KBM-7 (cell line): ENCODE measurements at regions not wholly inside any gene's neighbourhood (a gene's known extent, or its start where the extent isn't known, plus 50 kb on each side); places are given as distances from the start of the nearest gene placed in this dataset.
"Not testable (repeated sequence)": the region's sequence is repeated elsewhere in the genome, so short reads cannot be mapped to it uniquely, and the experiment has no call there.

ENCODE experiments used
- DNase-seq: peaks from one replicate; pipeline ENCODE4 v3.0.0-alpha.2; 2015
- in situ Hi-C: fragments of 300-500 bp; cut with MboI; formaldehyde crosslinking; loops from 2 replicates; pipeline ENCODE4 v1.14.3; 2020; ENCODE audit warnings: low sequenced_read_pairs, low pct_unique_long_range_greater_than_20kb, mixed read lengths

DNA sequence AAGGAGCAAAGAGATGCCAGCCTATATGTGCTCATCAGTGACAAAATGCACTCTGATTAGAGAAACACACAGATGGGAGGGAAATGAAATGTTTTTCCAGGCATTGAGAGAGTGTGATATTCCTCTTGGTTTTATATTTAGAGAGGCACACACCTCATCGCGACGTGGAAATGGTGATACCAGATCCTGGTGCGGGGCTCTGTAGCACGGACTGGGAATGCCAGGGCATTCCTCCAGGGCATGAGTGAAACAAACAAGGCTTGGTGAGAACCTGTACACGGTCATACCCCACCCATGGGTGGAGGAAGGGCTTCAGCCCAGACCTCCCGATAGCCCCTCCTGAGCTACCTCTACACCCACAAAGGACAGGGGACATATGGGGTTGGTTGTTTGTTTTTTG, 280.2 kb downstream of the C16orf95 start:
- no peak for DNase-seq
- in situ Hi-C loops: no loop called here

DNA sequence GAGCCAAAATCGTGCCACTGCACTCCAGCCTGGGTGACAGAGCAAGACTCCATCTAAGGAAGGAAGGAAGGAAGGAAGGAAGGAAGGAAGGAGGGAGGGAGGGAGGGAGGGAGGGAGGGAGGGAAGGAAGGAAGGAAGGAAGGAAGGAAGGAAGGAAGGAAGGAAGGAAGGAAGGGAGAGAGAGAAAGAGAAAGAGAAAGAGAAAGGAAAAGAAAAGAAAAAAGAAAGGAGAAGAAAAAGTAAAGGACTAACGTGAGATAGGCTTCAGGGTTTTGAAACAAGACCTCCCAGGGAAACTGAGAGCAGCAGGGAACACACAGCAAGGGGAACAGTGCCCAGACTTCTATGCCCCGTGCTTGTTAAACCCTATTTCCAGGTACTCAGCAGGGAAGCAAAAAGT, 278.7 kb downstream of the C16orf95 start:
- DNase-seq, in situ Hi-C loops: not testable (repeated sequence)

DNA sequence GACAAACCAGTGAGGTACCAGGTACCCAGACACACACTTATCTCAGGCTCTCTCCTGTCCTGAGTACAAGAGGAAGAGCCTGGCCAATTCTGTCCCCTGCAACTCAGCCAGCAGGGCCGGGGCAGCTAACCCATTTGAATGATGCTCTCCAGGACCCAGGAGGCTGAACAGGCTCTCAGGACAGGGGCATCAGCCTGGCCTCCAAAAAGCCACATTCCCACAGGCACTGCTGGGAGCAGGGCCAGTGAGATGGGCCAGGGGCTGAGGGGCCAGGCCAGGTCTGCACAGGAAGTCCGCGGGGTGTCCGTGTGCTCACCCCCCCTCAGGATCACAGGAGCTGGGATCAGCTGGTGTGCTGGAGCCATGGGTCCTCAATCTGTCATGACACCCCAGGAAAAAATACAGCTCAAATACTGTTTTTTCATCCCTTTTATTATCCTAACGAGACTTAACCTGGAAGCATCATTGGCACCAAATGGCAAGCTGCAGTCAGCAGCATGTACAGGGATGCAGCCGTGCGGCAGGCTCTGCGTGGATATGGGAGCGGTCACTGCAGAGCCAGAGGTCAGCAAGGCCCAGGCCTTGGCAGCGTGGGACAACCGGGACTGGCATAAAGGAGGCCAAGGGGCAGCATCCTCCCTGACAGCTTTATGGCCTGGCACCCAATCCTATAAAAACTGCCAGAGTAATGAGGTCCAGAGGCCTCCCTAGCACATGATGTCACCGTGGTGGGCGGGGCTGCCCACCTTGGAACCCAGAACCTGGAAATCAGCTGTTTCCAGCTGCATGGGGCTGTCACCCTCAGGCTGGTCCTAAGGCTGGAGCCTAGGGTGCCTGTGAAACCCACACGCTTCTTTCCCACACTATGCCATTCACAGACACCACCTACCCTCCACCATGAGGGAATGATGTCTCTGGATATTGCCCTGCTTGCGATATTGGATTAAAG, 276.7 kb downstream of the C16orf95 start:
- in situ Hi-C loops: no loop called here
- no peak for DNase-seq

DNA sequence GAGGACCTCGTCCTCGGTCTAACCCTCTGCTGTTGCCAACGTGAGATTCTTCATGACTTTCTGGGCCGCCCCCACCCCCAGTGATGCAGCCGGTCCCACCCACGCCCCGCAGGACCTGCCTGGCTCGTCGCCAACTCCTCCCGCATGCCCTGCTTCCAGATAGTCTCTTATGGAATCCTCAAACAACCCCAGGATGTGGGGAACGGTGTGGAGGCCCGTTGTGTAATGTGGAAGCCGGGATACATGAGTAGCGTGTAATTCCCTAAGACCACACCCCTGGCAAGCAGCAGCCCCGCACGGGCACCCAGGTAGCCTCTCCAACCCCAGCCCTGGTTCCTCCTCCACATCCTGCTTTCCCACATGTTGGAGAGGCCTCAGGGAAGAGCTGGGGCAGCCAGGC, 275.9 kb downstream of the C16orf95 start:
- in situ Hi-C loops: no loop called here
- no peak for DNase-seq

DNA sequence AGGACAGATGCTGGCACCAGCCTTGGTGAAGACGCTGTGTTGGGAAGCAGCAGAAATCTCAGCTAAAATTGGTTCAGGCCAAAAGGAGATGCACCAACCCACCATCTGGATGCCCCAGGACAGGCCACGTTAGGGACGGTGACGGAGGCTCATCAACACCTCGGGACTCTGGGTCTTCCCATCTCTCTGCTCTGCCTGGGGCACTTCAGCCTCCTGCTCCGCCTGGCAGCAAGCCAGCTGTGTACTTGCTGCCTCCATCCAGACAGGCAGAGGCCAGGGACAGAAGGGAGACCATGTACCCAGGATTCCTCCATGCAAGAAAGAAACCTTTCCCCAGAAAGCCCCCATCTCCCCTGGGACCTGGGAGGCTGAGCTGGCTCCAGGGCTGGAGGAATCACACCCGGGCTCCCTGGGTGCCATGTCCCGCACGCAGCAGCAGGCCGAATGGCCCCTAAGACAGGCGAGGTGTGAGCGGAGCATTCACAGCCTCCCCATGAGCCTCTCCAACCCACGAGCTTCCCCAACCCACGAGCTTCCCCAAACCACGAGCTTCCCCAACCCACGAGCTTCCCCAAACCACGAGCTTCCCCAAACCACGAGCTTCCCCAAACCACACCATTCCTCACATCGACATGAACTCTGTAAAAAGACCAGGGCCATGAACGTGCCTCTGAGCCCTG, 274.5 kb downstream of the C16orf95 start:
- in situ Hi-C loops: no loop called here
- DNase-seq: no peak

DNA sequence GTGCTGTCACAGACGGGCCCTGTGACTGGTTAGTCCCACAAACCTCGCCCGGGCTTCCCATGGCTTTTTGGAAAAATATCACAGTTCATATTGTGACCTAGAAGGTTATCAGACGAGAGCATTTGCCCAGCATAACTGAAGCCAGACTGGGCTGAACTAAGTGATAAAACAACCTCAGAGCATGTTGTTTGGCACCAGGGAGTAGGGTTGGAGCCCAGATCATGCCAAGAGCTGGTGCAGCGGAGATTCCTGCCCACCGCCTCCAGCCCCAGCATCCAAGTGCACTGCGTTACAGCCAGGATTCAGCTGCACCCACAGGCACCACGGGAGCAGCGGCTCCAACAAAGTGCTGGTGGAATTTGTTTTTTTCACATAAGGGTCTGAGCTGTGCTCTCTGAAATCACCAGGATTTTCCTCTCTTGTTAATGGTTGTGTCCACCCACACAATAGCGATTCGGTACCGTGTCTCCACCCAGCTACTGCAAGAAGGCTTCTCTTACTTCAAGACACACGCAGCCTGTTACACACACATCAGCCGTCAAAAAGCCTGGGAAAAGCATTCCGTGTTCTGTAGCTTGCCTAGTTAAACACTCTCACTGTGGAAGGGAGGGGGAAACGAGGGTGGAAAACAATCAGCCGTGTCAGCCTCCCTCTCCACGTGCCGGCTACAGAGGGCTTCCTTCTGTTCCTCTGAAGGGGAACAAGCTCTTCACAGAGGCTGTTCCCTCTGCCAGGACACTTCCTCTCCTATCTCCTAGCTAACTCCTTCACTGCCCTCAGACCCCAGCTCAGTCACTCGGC, 273.8 kb downstream of the C16orf95 start:
- no peak for DNase-seq
- in situ Hi-C loops: no loop called here

DNA sequence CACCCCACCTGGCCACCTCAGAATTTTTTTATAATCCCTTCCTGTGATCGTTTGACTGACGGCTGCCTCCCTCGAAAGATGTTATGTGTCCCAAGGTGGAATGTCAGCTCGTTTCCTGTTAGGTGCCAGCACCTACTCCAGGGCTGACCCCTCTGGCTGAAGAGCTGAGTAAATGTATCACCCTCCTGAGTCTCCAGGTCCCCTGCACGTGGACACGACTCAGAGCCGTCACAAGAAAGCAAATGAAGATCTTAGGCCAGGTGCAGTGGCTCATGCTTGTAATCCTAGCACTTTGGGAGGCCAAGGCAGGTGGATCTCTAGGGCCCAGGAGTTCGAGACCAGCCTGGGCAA, 273.2 kb downstream of the C16orf95 start:
- in situ Hi-C loops: no loop called here
- DNase-seq: no peak

DNA sequence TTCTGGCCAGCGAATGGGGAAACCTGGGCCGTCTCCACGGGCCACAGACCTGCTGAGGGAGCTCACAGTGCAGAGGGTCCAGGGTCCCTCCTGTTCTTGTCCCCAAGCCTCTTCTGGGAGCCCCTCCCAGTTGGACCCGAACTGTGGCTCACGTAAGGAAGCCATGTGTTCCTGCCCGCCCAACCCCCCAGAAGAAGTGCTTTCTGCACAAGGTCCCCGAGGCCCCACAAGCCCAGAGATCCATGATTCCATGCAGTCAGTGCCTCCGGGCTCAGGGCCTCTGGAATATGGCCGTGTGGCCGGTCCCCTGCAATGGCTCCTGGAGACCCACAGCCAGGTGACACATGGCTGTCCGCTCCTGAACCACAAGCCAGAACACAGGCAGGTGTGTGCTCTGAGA, 272.4 kb downstream of the C16orf95 start:
- in situ Hi-C loops: no loop called here
- no peak for DNase-seq

DNA sequence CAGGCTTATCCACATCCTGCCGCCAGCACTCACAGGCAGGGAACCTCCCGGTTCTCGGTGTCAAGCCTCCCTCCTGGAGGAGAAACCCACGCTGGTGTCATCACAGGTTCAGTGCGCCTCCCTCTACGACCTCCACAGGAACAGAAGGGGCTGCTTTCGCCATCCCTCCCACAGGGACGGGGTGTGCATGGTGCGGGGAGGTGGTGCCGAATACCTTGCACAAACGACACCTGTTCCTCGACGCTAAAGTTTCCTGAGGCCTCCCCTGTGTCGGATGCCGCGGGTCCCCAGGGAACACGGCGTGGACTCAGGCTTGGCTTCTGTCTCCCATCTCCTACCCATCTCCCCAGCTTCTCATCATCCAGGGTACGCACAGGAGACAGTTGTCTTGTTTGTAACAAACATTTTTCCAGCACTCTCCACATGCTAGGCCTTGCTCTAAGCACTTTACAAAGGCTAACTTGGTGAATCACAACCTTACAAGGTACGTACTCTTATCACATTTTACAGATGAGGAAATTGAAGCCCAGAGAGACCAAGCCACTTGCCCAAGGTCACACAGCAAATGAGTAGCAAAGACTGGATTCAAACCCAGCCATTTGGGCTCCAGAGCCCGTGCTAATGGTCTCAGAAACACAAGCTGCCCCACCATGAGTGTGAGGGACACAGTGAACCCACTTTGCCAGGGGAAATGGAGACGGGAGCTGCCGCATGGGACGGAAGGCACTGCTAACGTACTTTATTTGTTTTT, 271.6 kb downstream of the C16orf95 start:
- in situ Hi-C loops: no loop called here
- no peak for DNase-seq

DNA sequence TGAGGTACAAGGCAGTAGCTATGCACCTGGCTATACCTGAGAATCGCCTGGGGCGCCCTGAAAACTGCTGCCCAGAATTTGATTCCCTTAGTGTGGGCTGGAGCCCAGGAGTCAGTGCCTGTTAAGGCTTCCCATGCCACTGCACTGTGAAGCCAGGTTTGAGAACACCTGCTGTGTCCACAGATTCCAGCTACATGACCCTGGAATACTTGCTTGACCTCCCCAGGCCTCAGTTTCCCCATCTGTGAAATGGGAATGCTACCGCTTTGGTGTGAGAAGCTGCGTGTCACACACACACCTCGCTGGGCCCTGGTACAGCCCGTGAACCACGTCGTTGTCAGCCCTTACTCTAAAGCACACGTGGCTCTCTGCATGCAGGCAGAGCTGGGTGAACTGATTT, 271.0 kb downstream of the C16orf95 start:
- DNase-seq: no peak
- in situ Hi-C loops: no loop called here

DNA sequence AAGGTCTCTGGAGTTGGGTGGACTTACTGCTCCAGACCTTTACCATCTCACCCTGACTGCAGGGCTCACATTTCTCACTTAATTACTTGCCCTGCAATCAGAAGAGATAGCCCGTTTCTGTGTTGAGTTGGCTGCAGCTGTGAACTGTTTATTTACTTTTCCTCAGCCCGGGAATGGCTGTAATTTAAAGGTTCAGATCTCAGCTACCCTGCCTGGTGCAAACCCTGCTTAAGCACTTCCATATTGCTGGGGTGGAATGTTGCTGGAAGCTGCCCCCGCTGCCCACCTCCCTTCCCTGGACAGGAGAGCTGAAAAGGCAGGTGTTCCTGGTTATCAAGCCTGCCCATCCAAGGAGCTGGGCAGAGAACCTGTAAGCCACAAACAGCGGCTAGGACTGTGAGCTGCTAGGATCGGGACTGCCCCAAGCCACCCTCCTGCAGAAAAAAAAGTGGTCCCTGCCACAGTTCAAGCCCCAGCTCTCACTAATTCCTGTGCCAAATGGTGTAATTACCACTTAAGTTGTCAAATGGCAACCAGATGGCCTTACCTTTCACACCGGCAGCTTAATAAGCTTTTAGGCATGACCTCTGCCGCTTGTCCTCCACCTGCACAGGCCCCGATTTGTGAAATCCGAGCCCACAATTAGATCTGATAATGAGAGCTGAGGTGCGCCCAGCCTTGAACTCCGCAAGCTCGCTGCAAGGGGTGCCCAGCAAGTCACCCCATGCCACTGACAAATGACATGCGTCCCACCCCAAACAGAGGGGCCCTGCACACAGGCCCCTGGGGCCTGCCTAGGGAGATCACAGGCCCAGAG, 269.8 kb downstream of the C16orf95 start:
- no peak for DNase-seq
- in situ Hi-C loops: no loop called here

DNA sequence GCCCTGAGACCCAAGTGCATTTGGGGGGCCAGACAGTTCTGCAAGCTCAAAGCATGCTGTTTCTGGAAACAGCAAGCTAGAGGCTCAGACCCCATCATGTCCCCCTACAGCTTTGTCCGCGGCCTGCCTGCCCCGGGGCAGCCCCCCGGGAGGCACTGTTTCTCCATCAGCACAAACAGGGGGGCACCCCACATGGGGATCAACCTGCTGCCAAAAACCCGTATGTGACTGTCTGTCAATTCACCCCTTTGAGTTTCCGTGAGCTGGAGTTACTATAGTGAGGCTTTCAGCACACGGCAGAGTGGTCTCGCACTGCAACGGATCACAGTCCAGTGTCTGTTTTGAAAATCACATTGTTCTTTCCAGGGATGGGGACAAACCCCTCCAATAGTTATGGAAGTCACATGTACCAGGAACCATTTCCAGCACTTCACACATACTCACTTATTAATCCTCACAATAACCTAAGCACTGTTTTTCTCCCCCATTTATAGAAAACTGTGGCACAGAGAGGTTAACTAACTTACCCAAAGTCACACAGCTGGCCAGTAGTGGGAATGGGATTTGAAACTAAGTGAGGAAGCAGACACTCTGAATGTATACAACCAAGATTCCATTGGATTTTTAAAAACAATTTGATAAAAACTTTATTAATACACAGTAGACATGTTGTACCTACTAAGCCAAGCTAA, 269.0 kb downstream of the C16orf95 start:
- in situ Hi-C loops: no loop called here
- no peak for DNase-seq

DNA sequence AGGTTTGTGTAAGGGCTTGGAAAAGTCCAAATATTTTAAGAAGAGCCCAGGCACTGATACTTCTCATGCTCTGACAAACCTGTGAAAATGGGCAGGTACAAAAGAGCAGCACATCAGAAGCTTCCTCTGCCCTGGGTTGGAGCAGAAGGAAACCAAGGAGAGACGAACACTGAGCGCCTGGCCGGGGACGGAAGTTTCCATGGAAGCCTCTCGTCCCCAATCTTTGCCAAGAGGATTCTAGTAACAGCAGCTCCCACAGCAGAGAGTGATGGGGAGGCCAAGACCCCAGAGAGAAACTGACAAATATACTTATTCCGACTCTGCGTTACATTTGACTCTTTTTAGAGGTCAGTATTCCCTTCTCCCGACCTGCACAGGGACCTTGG, 268.5 kb downstream of the C16orf95 start:
- DNase-seq: no peak
- in situ Hi-C loops: no loop called here

DNA sequence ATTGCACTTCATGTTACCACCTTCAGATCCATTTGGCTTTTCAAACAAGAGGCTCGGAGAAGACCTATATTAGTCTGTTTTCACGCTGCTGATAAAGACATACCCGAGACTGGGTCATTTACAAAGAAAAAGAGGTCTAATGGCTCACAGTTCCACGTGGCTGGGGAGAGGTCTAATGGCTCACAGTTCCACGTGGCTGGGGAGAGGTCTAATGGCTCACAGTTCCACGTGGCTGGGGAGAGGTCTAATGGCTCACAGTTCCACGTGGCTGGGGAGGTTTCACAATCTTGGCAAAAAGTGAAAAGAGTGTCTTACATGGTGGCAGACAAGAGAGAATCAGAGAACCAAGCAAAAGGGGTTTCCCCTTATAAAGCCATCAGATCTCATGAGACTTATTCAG, 268.0 kb downstream of the C16orf95 start:
- DNase-seq, in situ Hi-C loops: not testable (repeated sequence)

DNA sequence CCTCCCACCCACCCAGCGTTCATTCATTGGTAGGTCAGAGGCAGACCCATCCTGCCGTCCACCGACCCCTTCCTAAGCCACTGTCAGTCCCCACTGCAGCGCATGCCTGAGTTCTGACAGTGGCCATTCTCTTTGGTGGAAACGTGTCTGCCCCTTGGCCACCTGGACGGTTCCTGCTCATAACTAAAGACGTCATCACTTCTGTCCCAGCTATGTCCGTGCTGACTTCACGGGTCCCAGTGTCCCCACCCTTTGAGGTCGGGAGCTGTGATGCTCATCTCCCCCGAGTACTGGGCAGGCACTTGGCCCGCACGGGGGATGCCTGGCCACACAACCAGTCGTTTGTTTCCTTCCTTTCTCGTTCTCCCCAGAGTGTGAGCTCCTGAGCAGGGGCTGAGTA, 267.1 kb downstream of the C16orf95 start:
- in situ Hi-C loops: loop anchor here (25.0 kb wide), 1 partner anchor 488 kb away; the partner anchor contains the start of genes FOXC2 and MTHFSD
- no peak for DNase-seq

DNA sequence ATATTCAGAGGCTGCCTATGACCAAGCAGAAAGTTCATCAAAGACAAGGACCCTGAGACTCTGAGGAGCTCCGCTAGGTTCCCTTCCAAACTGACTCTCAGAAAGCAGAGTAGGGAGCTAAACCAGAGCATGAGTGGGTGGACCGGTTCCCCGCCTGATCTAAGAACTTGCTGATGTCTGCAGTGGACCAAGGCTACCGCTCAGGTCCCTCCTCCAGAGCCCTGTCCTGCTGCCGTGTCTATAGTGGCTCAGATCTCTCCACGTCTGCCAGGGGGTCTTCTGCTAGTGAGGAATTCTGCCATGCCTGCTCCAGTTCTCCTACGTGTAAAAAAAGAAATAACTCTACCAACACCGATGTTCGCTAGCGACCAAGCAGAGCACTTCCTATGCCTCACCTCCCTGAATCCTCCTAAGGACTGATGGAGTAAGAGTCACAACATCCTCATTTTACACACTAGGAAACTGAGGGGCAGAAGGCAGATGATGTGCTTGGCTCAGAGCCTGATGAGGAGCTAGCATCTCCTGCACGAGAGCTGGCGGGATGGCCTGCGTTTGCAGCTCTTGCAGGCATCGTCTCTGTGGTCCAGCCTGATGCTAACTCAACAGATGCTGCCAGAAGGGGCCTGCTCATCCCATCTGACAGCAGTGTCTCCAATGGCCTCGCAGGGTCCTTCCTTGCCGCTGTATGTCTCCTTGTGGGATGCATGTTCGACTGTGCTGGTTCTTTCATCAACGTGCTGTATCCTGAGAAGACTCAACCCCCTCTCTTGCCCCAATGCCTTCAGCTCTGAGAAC, 265.5 kb downstream of the C16orf95 start:
- no peak for DNase-seq
- in situ Hi-C loops: loop anchor here (25.0 kb wide), 1 partner anchor 489 kb away; the partner anchor contains the start of genes FOXC2 and MTHFSD

DNA sequence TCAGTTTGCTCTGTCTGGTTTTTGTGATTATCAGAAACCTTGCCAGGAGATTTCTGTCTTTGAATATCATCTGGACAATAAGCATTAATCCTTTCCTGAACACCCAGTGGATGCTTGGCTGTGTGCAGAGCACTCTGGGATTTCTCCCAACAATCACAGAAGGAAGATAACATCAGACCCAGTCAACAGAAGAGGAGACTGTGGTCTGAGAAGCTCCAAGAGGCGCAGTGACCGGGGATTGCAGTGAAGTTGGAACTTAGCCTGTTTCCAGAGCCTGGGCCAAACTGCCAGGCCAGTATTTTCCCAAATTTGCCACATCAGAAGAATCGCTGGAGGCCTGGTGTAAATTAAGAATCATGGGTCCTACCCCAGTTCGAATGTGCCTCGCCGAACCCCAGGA, 264.7 kb downstream of the C16orf95 start:
- in situ Hi-C loops: loop anchor here (25.0 kb wide), 1 partner anchor 490 kb away; the partner anchor contains the start of genes FOXC2 and MTHFSD
- no peak for DNase-seq
